CD4-positive, alpha-beta T cell (primary cell): ENCODE measurements at regions not wholly inside any gene's neighbourhood (a gene's known extent, or its start where the extent isn't known, plus 50 kb on each side); places are given as distances from the start of the nearest gene placed in this dataset.

Experiments used
- ATAC-seq: fragments of 200-7000 bp; cut with Tn5 transposase; one replicate; pipeline ENCODE4 v1.10.0; 2022; ENCODE audit warnings: mild to moderate bottlenecking; ENCODE audit not compliant: poor library complexity
- CTCF ChIA-PET: fragments of 350-600 bp; sonication (Branson Sonifier 250); formaldehyde crosslinking; loops from one replicate; lab custom pipeline; 2021; ENCODE audit warnings: antibody characterized with exemption, inconsistent platforms; lab: Charles Lee
- POLR2A ChIA-PET: fragments of 350-600 bp; sonication (Branson Sonifier 250); formaldehyde crosslinking; loops from one replicate; lab custom pipeline; 2021; ENCODE audit warnings: antibody characterized with exemption, inconsistent platforms; lab: Charles Lee
- DNase-seq, 14 experiments: peaks; one replicate each; pipeline ENCODE4 v3.0.0-alpha.2; 2013 to 2020; ENCODE audit warnings: mixed read lengths in 2 of 14
- H3K27ac ChIP-seq, 2 donors: one replicate each; pipeline versions ENCODE4 v1.5.1 to v1.7.0; 2013; ENCODE audit warnings: low read length in 2 of 2, low read depth in 1 of 2, mild to moderate bottlenecking in 1 of 2
- H3K27me3 ChIP-seq, 2 experiments: 1 replicate in 1 of 2; 2 replicates in 1 of 2; pipeline versions ENCODE4 v1.6.1 to v1.7.0; 2013; ENCODE audit warnings: low read length in 2 of 2, control low read depth in 1 of 2, mild to moderate bottlenecking in 1 of 2, moderate library complexity in 1 of 2; ENCODE audit not compliant: insufficient read depth in 2 of 2, control insufficient read depth in 1 of 2
- H3K36me3 ChIP-seq: one replicate; pipeline ENCODE4 v1.6.1; 2013; ENCODE audit warnings: low read length, control low read depth; ENCODE audit not compliant: insufficient read depth
- H3K4me1 ChIP-seq: one replicate; pipeline ENCODE4 v1.6.1; 2013; ENCODE audit warnings: low read length, control low read depth; ENCODE audit not compliant: insufficient read depth
- H3K4me3 ChIP-seq: one replicate; pipeline ENCODE4 v1.5.1; 2013; ENCODE audit warnings: mild to moderate bottlenecking, low read length, moderate library complexity
- H3K9me3 ChIP-seq, 2 experiments: 1 replicate in 1 of 2; 2 replicates in 1 of 2; pipeline versions ENCODE4 v1.6.1 to v1.7.0; 2013; ENCODE audit warnings: low read length in 2 of 2, mild to moderate bottlenecking in 2 of 2, control low read depth in 1 of 2, moderate library complexity in 1 of 2; ENCODE audit not compliant: control insufficient read depth in 1 of 2, insufficient read depth in 1 of 2
- H3K27ac Mint-ChIP-seq: one replicate; pipeline ENCODE4 v1.8.0; 2020; ENCODE audit warnings: mixed read lengths
- H3K27me3 Mint-ChIP-seq: one replicate; pipeline ENCODE4 v1.8.0; 2021; ENCODE audit warnings: mixed read lengths
- H3K36me3 Mint-ChIP-seq: one replicate; pipeline ENCODE4 v1.8.0; 2021; ENCODE audit warnings: low read depth, mixed read lengths
- H3K4me1 Mint-ChIP-seq: one replicate; pipeline ENCODE4 v1.8.0; 2021; ENCODE audit warnings: low read depth, mixed read lengths
- H3K4me3 Mint-ChIP-seq: one replicate; pipeline ENCODE4 v1.8.0; 2020; ENCODE audit warnings: mild to moderate bottlenecking, mixed read lengths
- H3K9me3 Mint-ChIP-seq: one replicate; pipeline ENCODE4 v1.8.0; 2020; ENCODE audit warnings: mixed read lengths
- intact Hi-C, 2 experiments: fragments of 100-400 bp; cut with DNase I in 1 of 2; cut with micrococcal nuclease in 1 of 2; formaldehyde crosslinking; loops; one replicate each; pipeline versions ENCODE4 v1.15.1 to v1.9.0; 2023 to 2025; cut with DNase I, micrococcal nuclease
- TF ChIP-seq, protein P1 (sequence below): fragments of 200-600 bp; IDR thresholded peaks from one replicate; pipeline ENCODE4 v1.8.0; 2022; ENCODE audit warnings: antibody characterized with exemption, mild to moderate bottlenecking

DNA sequence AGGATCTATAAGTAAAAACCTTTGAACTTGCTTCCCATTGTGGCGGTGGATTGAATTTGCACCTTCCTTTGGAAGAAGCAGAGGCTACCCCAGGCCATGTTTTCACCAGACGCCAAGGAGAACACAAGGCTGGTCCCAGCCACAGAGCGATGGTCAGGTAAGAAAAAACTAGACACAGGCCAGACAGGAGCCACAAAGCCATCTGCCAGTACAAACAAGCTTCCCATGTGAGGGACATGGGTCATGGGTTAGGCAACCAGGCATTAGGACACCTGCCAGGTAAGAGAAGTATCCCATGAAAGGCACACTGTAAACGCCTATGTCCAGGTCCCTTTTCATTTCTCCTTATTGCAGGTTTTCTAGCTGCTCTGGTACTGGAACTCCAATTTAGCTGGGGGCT, 190.2 kb downstream of the KLF13 start:
- no peak overlapping the region for H3K27ac ChIP-seq
- POLR2A ChIA-PET = no interaction called here
- no peaks in the 10 kb centered on the region for H3K9me3 ChIP-seq
- H3K4me3 ChIP-seq = no peak overlapping the region
- peaks cover 0 to 3% of the 10 kb centered on the region in 2 experiments for H3K27me3 ChIP-seq
- H3K36me3 ChIP-seq = no peaks in the 10 kb centered on the region
- H3K27me3 Mint-ChIP-seq = peaks cover 4% of the 10 kb centered on the region
- DNase-seq (no peak), ATAC-seq (no peak)
- H3K4me1 ChIP-seq = peaks cover 4% of the 10 kb centered on the region
- TF ChIP-seq, protein P1, sequence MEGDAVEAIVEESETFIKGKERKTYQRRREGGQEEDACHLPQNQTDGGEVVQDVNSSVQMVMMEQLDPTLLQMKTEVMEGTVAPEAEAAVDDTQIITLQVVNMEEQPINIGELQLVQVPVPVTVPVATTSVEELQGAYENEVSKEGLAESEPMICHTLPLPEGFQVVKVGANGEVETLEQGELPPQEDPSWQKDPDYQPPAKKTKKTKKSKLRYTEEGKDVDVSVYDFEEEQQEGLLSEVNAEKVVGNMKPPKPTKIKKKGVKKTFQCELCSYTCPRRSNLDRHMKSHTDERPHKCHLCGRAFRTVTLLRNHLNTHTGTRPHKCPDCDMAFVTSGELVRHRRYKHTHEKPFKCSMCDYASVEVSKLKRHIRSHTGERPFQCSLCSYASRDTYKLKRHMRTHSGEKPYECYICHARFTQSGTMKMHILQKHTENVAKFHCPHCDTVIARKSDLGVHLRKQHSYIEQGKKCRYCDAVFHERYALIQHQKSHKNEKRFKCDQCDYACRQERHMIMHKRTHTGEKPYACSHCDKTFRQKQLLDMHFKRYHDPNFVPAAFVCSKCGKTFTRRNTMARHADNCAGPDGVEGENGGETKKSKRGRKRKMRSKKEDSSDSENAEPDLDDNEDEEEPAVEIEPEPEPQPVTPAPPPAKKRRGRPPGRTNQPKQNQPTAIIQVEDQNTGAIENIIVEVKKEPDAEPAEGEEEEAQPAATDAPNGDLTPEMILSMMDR = no peak
- H3K4me3 Mint-ChIP-seq = no peak overlapping the region
- H3K36me3 Mint-ChIP-seq = no peaks in the 10 kb centered on the region
- H3K4me1 Mint-ChIP-seq = peaks cover 14% of the 10 kb centered on the region
- intact Hi-C loops = no loop called here
- CTCF ChIA-PET = no interaction called here
- H3K9me3 Mint-ChIP-seq = no peaks in the 10 kb centered on the region
- no peak overlapping the region for H3K27ac Mint-ChIP-seq

DNA sequence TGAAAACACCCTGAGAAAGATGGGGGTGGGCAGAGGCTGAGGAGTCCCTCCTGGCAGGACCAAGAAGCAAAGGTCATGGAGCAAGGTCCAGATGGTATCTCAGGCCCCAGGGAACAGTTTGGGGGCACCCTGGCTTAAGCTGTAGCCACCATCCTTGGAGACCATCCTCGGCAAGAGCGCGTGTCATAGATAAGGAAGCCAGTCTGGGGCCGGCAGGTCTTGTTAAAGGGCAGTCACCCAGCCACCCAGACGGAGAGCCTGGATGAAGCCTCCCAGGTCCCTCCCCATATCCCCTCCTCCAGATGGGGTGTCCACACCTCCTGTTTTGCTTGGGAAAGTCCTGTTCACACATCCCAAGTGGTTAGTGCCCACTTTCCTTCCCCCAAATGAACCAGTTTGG, 191.1 kb downstream of the KLF13 start:
- TF ChIP-seq, protein P1 = no peak
- DNase-seq (no peak), ATAC-seq (no peak)
- intact Hi-C loops = no loop called here
- H3K36me3 ChIP-seq = no peaks in the 10 kb centered on the region
- ChIA-PET POLR2A (no interaction called here), CTCF (no interaction called here)
- Mint-ChIP-seq H3K4me3 (no peak overlapping the region), H3K27ac (no peak overlapping the region), H3K27me3 (peaks cover 4% of the 10 kb centered on the region), H3K36me3 (no peaks in the 10 kb centered on the region), H3K4me1 (peaks cover 5% of the 10 kb centered on the region), H3K9me3 (no peaks in the 10 kb centered on the region)
- H3K4me1 ChIP-seq = no peaks in the 10 kb centered on the region
- H3K9me3 ChIP-seq = no peaks in the 10 kb centered on the region
- peaks cover 0 to 3% of the 10 kb centered on the region in 2 experiments for H3K27me3 ChIP-seq
- H3K27ac ChIP-seq = no peak overlapping the region
- no peak overlapping the region for H3K4me3 ChIP-seq

DNA sequence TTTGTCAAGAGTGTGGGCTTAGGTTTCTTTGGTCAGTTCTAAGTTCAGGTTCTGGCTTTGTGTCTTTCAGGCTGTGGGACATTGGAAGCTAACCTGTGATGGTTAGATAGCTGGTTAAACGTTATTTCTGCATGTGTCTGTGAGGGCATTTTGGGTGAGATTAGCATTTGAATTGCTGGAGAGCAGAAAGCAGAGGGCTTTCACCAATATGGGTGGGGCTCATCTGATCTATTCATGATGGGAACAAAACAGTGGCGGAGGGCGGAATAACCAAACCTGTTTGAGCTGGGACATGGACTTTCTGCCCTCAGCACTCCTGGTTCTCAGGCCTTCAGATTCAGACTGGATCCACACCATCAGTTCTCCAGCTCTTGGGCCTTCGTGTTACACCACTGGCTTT, 195.4 kb downstream of the KLF13 start:
- Histone ChIP-seq H3K36me3 (no peaks in the 10 kb centered on the region), H3K4me3 (no peak overlapping the region), H3K9me3 (no peaks in the 10 kb centered on the region), H3K27ac (no peak overlapping the region), H3K27me3 (no peaks in the 10 kb centered on the region), H3K4me1 (no peaks in the 10 kb centered on the region)
- Mint-ChIP-seq H3K36me3 (no peaks in the 10 kb centered on the region), H3K4me3 (no peak overlapping the region), H3K27me3 (peaks cover 4% of the 10 kb centered on the region), H3K9me3 (no peaks in the 10 kb centered on the region), H3K4me1 (no peaks in the 10 kb centered on the region), H3K27ac (no peak overlapping the region)
- POLR2A ChIA-PET = no interaction called here
- intact Hi-C loops = no loop called here
- ATAC-seq = no peak
- TF ChIP-seq, protein P1 = no peak
- no peak for DNase-seq
- CTCF ChIA-PET = no interaction called here
